ENCODE measurements at regions not wholly inside any gene's neighbourhood (a gene's known extent, or its start where the extent isn't known, plus 50 kb on each side); places are given as distances from the start of the nearest gene placed in this dataset.

DNA sequence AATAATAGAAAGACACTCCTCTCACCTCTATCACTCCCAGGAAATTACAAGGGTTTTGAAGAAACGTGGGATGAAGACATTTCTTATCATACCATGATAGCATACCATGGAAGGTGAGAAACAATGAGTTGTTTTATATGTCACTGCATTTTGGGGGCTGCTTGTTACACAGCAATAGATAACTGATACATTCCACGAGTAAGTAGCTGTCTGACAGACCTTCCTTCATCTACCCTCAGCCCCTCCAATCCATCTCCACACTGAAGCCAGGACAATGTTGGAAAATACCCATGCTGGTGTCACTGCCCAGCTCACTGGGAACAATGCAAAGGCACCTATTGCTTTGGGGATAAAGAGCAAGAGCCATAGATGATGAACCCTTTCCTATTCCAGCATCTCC lies 68.9 kb upstream of the USP29 start (continued):
- TF ChIP-seq CHD7 (IDR thresholded peaks at IDR 0.05; ENCODE audit: insufficient replicate concordance, low read length): no peak
- TF ChIP-seq CBX8 (IDR thresholded peaks at IDR 0.05; ENCODE audit: borderline replicate concordance, low read depth, low read length): no peak
- TF ChIP-seq PHF8 (conservative IDR thresholded peaks at IDR 0.05; ENCODE audit: low read depth, low read length): no peak
- TF ChIP-seq KDM4A (IDR thresholded peaks at IDR 0.05; ENCODE audit: low read depth, low read length, severe bottlenecking): no peak
- no peak for TF ChIP-seq SP4 (IDR thresholded peaks at IDR 0.05; ENCODE audit: low read length)
